ENCODE measurements at regions not wholly inside any gene's neighbourhood (a gene's known extent, or its start where the extent isn't known, plus 50 kb on each side); places are given as distances from the start of the nearest gene placed in this dataset.

DNA sequence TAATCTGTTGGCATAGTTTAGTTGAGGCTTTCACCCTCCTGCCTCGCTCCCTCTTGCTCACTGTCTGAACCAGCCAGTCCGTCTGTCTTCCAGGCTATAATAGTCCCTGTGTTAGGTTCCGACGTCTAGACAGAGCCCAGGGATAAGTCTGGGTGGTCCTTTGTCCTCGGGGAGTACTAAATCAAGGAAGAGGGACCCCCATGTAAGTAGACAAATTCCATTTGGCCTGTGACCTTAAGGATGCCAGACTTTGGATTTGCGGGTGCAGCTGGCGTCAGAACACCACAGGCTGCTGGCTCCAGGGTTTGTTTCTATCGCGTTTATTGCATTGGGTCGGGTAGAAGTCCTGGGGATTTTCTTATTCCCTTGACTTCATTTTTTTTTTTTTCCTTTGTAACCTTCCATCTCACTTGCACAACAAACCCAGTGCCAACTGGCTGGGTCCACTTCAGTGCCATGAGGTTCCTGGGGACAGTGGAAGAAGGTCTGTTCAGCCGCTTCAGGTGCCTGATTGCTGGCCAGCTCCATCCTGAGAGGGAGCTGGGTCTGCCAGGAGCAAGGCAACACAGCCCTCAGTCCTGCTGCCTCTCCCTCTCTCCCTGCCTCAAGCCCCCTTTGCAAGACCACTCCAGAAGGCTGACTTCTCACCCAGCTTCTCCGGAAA lies 95.4 kb upstream of the KLHL25 start:
- DNase-seq (ENCODE audit: low spot score), result no peak

DNA sequence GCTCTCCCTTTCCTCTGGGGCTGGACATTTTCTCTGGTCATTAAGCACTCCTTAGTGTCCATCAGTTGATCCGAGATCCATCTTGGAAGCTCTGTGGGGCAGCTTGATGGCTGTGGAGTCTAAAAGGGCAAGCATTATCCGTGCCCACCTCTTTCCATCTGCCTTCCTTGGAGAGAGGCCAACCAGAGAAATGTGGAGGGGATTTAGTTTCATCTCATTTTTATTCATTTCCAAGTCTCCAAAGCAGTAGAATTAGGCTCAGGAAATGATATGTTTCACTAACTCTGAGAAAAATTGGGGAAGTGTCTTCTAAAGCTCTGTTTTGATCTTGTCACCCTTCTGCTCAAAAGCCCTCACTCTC lies 95.9 kb upstream of the KLHL25 start:
- no peak for DNase-seq (ENCODE audit: low spot score)

DNA sequence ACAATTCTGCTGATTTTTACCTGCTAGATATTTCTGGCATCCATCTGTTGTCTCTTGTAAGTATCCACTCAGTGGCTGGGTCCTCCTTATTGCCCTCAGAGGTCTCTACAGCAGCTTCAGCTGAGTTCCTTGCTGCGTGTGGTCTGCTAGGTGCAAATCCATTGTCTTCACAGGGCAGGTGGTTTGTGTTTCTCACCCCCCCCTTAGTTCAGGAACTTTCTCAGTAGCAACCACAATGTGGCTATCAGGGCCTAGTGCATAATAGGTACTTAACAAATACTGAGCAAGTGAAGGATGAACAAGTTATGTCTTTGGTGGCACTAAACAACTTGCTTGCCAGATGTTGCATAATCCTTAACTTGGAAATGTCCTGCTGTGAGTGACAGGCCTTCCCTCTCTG lies 96.7 kb upstream of the KLHL25 start:
- DNase-seq (ENCODE audit: low spot score), result no peak

DNA sequence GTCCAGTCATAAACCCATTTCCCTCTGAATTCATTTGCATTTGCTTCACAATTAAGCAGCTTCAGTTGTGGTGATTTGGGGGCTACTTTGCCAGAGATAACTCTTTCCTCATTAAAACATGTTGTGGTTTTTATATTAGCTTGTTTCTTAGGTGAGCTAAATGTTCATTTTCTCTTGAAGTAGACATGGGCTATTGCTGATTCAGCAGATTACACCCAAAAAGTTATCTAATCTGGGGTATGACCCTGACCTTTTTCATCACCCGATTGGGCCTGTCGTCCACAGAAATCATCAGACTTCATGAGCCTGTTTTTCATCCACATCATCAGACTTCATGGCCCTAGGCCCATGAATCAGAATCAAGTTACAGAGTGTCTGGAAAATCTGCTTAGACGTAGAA lies 97.5 kb upstream of the KLHL25 start:
- DNase-seq (ENCODE audit: low spot score), result no peak

DNA sequence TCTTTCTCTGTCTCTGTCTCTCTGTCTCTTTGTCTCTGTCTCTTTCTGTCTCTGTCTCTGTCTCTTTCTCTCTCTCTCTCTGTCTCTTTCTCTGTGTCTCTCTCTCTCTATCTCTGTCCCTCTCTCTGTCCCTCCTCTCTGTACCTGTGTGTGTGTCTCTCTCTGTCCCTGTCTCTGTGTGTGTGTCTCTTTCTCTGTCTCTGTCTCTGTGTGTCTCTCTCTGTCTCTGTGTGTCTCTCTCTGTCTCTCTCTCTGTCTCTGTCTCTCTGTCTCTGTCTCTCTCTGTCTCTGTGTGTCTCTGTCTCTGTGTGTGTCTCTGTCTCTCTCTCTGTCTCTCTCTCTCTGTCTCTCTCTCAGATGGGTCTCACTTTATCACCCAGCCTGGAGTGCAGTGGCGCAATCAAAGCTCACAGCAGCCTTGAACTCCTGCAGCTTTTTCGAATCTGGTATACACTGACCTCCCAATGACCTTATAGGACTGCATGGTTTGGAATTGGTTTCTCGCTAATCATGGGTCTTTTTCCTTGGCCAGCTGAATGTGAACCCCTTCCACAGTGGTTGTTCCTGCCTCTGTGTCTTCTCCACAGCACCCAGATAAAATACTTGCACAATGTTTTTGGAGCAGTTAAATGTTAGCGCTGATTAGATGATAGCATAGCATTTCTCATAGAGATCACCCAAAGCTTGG lies 102.6 kb upstream of the KLHL25 start:
- no peak for DNase-seq (ENCODE audit: low spot score)

DNA sequence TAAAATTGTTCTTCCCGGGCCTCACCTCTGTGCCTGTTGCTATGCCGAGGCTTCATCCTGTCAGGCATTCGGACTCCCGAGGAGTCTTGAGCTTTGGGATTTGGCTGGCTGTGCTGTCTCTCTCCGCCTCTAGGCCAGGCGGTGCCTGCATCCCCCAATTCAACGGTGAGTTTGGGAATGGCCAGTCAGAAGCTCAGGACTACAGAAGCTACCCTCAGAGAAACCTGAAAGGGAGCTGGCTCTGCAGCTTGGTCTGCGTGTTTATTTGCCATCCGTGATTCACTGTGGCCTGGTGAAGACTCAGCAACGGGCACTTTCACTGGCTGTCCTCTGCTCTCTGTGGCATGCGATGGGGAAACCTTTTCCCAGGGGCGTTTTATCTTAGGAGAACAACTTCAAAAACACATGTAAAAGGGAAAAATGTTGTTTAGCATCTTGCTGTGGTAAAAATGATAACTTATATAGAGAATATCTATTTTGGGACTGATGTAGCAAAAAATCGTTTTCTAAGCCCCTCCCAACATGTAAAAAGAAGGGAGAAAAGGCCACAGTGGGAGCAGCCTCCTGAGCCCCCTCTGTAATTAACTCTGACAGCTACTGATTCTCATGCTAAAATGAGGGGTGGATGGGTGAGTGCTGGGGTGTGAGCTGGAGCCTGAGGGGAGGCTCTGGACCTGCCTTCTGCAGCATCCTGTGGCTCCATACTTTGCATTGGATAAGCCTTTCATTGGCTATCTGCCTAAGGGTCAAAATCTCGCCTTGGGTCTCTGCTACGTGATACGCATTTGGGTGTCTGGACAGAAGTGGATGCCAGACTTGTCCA lies 103.4 kb upstream of the KLHL25 start:
- DNase-seq (ENCODE audit: low spot score), result no peak

DNA sequence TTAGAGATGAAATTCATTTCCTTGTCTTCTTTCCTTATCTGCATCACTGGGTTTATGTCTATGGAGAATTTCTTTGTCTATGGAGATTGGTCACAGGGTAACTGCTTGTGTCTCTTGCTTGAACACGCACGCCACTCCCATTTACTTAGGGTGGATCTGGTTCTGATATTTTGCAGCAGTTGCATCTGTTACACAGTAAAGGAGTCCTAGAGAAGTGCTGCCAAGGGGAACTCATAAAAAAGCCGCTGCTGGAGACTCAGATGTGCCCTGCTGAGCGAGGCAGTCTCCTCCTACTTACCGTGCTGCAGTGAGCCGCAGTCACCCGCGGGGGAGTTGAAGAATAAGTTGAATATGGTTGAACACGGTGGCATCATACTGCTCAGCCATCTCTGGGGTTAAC lies 105.2 kb upstream of the KLHL25 start:
- no peak for DNase-seq (ENCODE audit: low spot score)

DNA sequence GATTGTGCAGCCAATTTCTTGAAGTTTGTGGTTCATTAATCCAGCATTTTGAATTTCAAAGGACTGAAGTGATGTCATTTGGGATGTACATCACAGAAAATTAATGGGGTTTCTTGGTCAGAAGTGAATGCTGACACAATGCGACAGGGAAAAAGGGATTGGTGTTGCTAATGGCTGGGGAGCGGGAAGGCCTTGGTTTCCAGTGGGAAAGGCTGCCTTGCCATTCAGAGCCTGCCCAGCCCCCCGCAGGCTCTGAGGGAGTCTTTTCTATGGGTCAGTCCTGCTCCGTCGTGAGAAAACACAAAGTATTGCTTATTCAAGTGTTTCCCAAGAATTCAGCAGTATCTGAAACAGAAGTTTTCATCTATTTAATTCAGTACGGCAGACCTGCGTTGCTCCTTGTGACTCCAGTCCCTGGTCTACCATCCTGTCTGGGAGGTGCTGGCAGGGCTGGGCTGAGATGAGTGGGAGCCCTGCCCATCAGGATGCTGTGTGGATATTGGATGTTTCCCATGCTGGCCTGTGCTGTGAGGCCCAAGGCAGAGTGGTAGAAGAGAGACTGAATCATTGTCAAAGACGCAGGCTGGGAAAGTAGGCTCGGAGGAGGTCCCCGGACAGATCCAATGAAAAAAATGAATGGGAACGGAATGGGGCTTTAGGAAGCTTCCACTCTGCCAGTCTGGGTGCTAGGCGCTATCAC lies 111.2 kb upstream of the KLHL25 start:
- DNase-seq (ENCODE audit: low spot score), result no peak

DNA sequence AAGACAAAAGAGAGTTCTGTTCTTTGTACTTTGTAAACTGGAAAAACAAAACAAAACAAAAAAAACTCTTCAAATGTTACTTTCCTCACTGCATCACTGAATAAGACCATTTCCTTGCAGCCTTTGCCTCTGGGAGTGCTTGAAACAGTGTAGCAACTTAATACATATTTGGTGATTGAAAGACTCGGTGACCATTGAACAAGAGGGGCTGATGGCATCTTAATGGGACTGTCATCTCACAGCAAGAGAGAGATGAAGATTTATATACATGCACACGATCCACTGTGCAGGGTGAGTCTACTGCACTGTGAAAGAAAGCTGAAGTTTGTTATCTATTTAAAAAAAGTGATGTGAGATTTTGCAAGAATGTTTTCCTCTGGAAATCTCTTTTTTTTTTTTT lies 111.9 kb upstream of the KLHL25 start:
- DNase-seq (ENCODE audit: low spot score), result no peak

DNA sequence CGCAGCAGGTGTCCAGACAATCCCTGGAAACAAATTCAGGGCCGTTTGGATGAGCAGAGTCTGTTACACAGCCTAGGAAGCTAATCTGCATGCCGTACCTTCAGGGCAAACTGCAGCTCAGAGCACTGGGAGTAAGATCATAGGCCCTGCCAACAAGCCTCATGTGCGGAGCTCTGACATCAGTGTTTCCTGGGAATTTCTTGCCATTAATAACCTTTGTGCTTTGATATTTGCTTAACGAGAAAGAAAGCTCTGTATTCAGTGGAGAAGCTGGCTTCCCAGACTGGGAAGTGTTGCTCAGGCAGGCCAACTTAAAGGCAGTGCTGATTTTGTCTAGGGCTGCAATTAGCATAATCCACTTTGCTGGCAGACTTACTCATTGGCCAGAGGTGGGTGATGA lies 116.1 kb upstream of the KLHL25 start:
- no peak for DNase-seq (ENCODE audit: low spot score)

DNA sequence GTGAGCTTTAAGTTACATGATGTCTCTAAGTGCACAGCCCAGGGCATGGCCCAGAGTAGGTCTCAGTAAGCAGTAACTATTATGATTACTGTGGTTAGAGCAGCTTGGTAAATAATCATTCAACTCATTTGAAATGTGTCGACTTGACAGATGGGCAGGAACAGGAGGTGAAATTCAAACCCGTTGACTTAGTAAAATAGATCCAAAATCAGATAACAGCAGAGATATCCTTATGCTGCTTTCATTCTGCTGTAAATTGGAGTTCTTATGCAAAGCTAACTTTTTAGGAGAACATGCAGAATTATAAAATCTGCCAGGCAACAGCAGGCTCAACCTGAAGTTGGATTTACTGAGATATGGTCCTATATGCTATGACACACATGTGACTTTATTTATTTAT lies 118.7 kb upstream of the KLHL25 start:
- no peak for DNase-seq (ENCODE audit: low spot score)

DNA sequence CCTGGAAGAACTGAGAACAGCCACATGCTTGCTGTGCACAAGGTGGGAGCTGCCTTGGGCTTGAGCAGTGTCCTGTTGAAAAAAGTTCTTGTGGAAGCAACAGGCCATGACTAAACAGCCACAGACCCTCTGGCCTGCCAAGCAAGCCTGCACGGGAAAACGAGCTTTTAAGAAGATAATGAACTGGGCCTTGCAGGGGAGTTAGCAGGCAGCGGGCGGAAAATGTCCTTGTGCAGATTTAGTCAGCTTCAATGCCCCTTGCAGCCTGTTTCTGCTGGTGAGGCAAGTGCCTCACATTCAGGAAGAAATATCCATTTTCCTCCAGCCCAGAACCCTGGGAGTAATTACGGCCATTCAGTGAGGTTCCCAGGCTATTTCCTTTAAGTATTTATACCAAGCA lies 126.2 kb upstream of the KLHL25 start:
- DNase-seq (ENCODE audit: low spot score), result no peak

DNA sequence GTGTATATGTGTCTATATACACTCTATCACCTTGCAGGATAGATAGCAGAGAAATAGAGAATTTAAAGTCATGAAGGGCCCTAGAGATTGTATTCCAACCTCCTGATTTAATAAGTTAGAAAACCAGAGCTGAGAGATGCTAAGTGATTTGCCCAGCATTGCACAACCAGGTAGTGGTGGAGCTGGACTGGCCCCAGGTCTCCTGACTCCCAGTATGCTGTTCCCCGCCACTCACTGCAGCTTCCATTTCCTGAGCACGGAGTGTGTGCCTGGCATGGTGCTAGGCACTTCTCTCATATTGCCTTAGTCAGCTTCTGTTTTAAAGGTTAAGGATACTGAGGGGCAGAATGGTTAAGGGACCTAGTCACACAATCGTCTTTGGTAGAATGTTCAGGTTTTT lies 129.4 kb upstream of the KLHL25 start:
- DNase-seq (ENCODE audit: low spot score), result no peak

DNA sequence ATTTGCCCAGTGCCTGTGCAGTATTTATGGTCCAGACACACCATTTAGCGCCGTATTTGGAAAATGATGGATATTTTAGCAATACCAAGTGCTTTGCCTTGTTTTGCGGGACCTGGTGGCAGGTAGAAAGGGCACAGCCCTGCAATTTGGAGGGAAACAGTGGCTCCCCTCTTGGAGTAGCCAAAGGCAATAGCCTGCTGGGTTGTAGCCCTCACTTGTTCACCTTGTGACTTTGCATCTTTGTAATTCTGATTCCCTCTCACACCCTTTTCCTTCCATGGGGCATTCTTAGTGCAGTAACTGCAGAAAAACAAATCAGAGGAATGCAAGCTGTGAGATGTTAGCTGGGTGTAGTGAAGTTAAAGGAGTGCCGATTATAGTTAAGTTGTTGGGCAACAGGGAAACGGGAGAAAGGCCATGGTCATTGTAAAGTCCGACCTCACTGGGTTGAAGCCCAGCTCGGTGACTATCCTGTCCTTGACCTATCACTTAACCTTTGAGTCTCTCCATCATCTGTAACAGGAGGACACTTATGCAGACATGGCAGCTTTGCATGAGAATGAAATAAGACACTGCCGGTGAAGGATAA lies 131.0 kb upstream of the KLHL25 start:
- no peak for DNase-seq (ENCODE audit: low spot score)

DNA sequence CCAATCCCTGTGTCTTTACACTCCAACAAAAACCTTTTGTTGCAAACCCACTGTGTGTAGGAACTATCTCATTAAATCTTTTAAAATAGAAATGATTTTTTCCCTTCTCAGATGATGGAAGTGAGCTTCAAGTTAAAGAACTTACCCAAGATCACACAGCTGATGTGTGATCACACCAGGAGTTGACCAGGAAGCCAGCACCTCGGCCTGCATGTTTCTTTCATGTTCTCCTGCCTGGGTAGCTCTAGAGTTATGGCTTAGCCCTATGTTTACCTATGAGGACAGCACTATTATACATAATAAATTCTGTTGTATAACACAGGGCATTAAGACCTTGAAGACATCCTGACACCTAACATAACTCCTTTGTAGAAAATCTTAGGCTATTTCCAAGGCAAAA lies 132.1 kb upstream of the KLHL25 start:
- DNase-seq (ENCODE audit: low spot score), result no peak

DNA sequence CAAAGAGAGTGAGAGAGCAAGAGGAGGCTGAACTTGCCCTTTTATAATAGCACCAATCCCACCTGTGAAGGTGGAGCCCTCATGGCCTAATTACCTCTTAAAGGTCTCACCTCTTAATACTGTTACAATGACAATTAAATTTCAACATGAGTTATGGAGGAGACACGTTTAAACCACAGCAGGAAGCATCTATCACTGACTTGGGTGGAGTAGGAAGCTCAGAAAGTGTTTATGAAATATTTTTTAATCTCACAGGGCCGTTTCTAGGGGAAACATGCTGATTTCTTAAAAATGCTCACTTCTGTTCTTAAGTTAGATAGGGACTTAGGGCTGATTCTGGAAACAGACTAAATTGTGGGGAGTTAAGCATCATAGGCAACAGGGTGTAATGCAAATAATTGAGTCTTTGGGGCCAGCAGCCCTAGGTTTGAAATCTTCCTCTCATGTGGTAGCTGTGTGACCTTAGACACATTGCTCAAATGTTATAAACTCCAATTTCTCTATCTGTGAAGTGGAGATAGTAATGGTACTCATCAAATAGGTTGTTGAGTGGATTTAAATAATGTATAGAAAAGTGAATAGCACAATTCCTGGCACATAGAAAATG lies 133.3 kb upstream of the KLHL25 start:
- no peak for DNase-seq (ENCODE audit: low spot score)

DNA sequence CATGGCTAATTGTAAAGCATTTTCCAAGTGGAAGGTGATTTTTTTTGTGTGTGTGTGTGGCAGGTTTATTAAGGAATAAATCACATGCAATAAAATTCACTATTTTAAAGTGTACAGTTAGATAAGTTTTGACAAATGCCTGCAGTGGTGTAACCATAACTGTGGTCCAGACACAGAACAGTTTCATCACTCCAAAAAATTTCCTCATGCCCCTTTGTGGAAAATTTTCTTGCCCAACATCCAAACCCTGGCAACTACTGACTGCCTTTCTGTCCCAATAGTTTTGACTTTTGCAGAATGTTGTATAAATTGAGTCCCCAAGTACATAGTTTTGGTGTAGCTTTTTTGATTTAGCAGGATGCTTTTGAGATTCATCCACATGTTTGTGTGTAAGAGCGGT lies 135.1 kb upstream of the KLHL25 start:
- no peak for DNase-seq (ENCODE audit: low spot score)

DNA sequence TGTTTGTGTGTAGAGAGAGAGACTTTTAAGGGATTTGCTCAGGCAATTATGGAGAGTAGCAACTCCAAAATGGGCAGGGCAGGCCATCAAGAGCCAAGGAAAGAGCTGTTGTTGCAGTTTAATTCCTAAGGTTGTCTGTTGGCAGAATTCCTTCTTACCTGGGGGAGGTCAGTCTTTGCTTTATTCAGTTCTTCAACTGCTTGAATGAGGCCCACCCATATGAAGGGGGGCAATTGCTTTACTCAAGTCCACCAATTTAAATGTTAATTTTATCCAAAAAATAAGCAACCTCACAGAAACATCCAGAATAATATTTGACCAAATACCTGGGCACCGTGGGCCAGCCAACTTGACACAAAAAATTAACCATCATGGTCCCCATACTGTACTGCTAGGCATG lies 137.7 kb upstream of the KLHL25 start:
- no peak for DNase-seq (ENCODE audit: low spot score)

DNA sequence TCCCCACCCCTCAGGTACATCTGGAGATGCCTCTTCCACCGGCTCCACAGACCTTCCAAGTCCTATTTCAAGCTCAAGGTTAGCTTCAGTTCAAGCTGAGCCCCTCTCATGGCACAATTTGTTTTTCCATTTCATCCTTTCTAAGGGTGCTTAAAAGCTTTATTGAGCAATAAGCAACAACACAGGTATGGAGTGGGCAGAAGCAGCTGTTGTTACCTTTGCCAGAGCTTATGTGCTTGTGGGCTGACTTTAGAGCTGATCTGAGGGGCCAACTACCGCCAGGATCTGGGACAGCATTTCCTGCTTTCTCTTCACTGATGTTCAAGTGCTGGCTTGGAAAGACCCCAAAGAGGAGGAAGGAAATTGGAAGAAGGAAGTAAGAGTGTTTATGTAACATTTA lies 140.0 kb upstream of the KLHL25 start:
- no peak for DNase-seq (ENCODE audit: low spot score)

DNA sequence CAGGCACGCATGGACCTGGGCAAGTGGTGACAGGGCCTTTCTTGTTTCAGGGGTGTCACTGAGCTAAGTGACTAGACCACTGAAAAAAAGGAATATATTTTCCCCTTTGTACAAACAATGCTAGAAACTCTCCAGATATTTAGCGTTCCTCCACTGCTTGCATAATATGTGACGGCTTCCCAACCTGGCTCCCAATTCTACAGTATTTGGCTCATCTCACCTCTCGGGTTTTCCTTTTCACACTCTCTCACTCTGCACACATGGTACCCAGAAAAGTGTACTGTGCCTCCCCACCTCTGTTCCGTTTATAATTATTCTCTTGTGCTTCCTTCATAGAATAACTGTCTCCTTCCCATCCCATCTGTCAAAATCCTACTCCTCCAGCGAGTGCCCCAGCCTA lies 140.5 kb upstream of the KLHL25 start:
- DNase-seq (ENCODE audit: low spot score), result no peak

DNA sequence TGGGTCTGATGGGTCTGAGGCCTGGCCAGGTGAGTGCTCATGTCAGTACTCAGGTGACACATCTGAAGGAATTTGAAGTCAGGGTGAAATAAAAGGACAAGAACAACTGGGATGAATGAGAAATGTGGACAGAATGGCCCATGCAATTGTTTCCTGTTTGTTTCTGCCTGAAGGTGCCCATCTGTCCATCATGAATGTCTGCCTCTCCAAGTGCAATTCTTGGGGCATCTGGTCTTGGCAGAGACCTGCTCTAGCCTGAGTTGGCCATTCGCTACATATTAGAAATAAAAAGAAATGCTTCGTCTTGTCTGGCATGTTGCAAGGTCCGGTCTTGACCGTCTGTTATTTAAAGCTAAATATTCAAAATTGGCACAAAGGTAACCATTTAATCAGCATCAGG lies 142.0 kb upstream of the AGBL1 start:
- DNase-seq (ENCODE audit: low spot score), result no peak
